Hepatocyte (in vitro differentiated cells): ENCODE measurements at regions not wholly inside any gene's neighbourhood (a gene's known extent, or its start where the extent isn't known, plus 50 kb on each side); places are given as distances from the start of the nearest gene placed in this dataset.

Experiments used
- DNase-seq: peaks from one replicate; pipeline ENCODE4 v3.0.0-alpha.2; 2016; ENCODE audit warnings: low spot score
- H2AFZ ChIP-seq: fragments of 200-600 bp; sonication (generic); 2 replicates; pipeline ENCODE4 v1.6.0; 2016; ENCODE audit warnings: antibody characterized with exemption, mild to moderate bottlenecking
- H3K27ac ChIP-seq: fragments of 200-600 bp; sonication (generic); 2 replicates; pipeline ENCODE4 v1.5.1; 2016; ENCODE audit warnings: mild to moderate bottlenecking
- H3K27me3 ChIP-seq: fragments of 200-600 bp; sonication (generic); 2 replicates; pipeline ENCODE4 v1.6.1; 2016
- H3K36me3 ChIP-seq: fragments of 200-600 bp; sonication (generic); replicated peaks from 2 replicates; pipeline ENCODE4 v1.5.1; 2016; ENCODE audit warnings: low read depth; ENCODE audit not compliant: insufficient read depth
- H3K4me1 ChIP-seq: fragments of 200-600 bp; sonication (generic); 2 replicates; pipeline ENCODE4 v1.5.1; 2016; ENCODE audit warnings: mild to moderate bottlenecking, moderate library complexity; ENCODE audit not compliant: insufficient read depth
- H3K4me2 ChIP-seq: fragments of 200-600 bp; sonication (generic); 2 replicates; pipeline ENCODE4 v1.6.0; 2016
- H3K4me3 ChIP-seq: fragments of 200-600 bp; sonication (generic); 2 replicates; pipeline ENCODE4 v1.5.1; 2016; ENCODE audit warnings: mild to moderate bottlenecking
- H3K79me2 ChIP-seq: fragments of 200-600 bp; sonication (generic); 2 replicates; pipeline ENCODE4 v1.6.0; 2017; ENCODE audit warnings: mild to moderate bottlenecking
- H3K9me2 ChIP-seq: fragments of 200-600 bp; sonication (generic); replicated peaks from 2 replicates; pipeline ENCODE4 v1.6.0; 2017; ENCODE audit warnings: mild to moderate bottlenecking; ENCODE audit not compliant: insufficient read depth
- H3K9me3 ChIP-seq: fragments of 200-600 bp; sonication (generic); 2 replicates; pipeline ENCODE4 v1.5.1; 2016; ENCODE audit warnings: low read depth, mild to moderate bottlenecking
- H4K20me1 ChIP-seq: fragments of 200-600 bp; sonication (generic); 2 replicates; pipeline ENCODE4 v1.6.0; 2016; ENCODE audit warnings: mild to moderate bottlenecking; ENCODE audit not compliant: insufficient read depth, poor library complexity, severe bottlenecking
- CTCF ChIP-seq: fragments of 200-600 bp; sonication (generic); IDR thresholded peaks from 2 replicates; pipeline ENCODE4 v1.5.1; 2016; ENCODE audit warnings: antibody characterized with exemption, mild to moderate bottlenecking; ENCODE audit not compliant: poor library complexity
- EZH2 ChIP-seq: fragments of 200-600 bp; sonication (generic); IDR thresholded peaks from 2 replicates; pipeline ENCODE4 v1.6.1; 2016; ENCODE audit warnings: antibody characterized with exemption, mild to moderate bottlenecking, borderline replicate concordance
- EZH2phosphoT487 ChIP-seq: fragments of 200-600 bp; sonication (generic); IDR thresholded peaks from one replicate; pipeline ENCODE4 v1.6.1; 2018; ENCODE audit warnings: antibody characterized with exemption, mild to moderate bottlenecking, low read depth, moderate library complexity; ENCODE audit not compliant: unreplicated experiment, severe bottlenecking
- WGBS: methylation state at CpG from one replicate; pipeline ENCODE4 v1.1.6; 2016; ENCODE audit warnings: low lambda C conversion rate; ENCODE audit errors: missing lambda C conversion rate; 5-methylcytosine and 5-hydroxymethylcytosine counted together

- 88% methylated on average over 2 of the region's 2 CpGs for WGBS
- Histone ChIP-seq H3K9me3 (no peaks in the 10 kb centered on the region), H3K9me2 (no peaks in the 10 kb centered on the region), H3K4me1 (no peaks in the 10 kb centered on the region), H3K27ac (no peak overlapping the region), H3K4me3 (no peak overlapping the region), H3K4me2 (no peak overlapping the region), H2AFZ (no peak overlapping the region), H3K27me3 (no peaks in the 10 kb centered on the region), H3K79me2 (no peaks in the 10 kb centered on the region), H4K20me1 (no peaks in the 10 kb centered on the region), H3K36me3 (no peaks in the 10 kb centered on the region)
- no peak for TF ChIP-seq CTCF
- no peak for DNase-seq
These were observed 166.6 kb upstream of the GORAB start for GRCh38 chr1:170365331-170365730.

- WGBS: 93% methylated on average over 2 of the region's 2 CpGs
- Histone ChIP-seq H3K9me3 (no peaks in the 10 kb centered on the region), H3K9me2 (no peaks in the 10 kb centered on the region), H3K27ac (no peak overlapping the region), H3K27me3 (no peaks in the 10 kb centered on the region), H4K20me1 (no peaks in the 10 kb centered on the region), H3K79me2 (no peaks in the 10 kb centered on the region), H3K4me3 (no peak overlapping the region), H3K4me2 (no peak overlapping the region), H3K4me1 (no peaks in the 10 kb centered on the region), H3K36me3 (no peaks in the 10 kb centered on the region), H2AFZ (no peak overlapping the region)
- TF ChIP-seq EZH2phosphoT487 (no peak), EZH2 (no peak), CTCF (no peak)
- DNase-seq: no peak
These were observed 165.0 kb upstream of the GORAB start for GRCh38 chr1:170366980-170367379.

GRCh38 chr1:170367615-170368014 is 164.4 kb upstream of the GORAB start:
- no peak overlapping the region for H3K27ac ChIP-seq
- no peaks in the 10 kb centered on the region for H3K27me3 ChIP-seq
- H3K9me3 ChIP-seq: no peaks in the 10 kb centered on the region
- TF ChIP-seq CTCF: no peak
- no peak for TF ChIP-seq EZH2phosphoT487
- no peak for TF ChIP-seq EZH2
- WGBS: 93% methylated on average over 3 of the region's 3 CpGs
- no peak overlapping the region for H2AFZ ChIP-seq
- no peak overlapping the region for H3K4me3 ChIP-seq
- H4K20me1 ChIP-seq: no peaks in the 10 kb centered on the region
- no peaks in the 10 kb centered on the region for H3K4me1 ChIP-seq
- no peaks in the 10 kb centered on the region for H3K36me3 ChIP-seq
- no peaks in the 10 kb centered on the region for H3K79me2 ChIP-seq
- no peaks in the 10 kb centered on the region for H3K9me2 ChIP-seq
- H3K4me2 ChIP-seq: no peak overlapping the region
- DNase-seq: no peak

GRCh38 chr1:170369000-170369399 is 163.0 kb upstream of the GORAB start:
- Histone ChIP-seq H3K4me3 (no peak overlapping the region), H3K27ac (no peak overlapping the region), H3K79me2 (no peaks in the 10 kb centered on the region), H3K4me1 (no peaks in the 10 kb centered on the region), H3K36me3 (no peaks in the 10 kb centered on the region), H3K4me2 (no peak overlapping the region), H3K9me2 (no peaks in the 10 kb centered on the region), H3K9me3 (no peaks in the 10 kb centered on the region), H2AFZ (no peak overlapping the region), H3K27me3 (no peaks in the 10 kb centered on the region), H4K20me1 (no peaks in the 10 kb centered on the region)
- TF ChIP-seq EZH2: no peak
- TF ChIP-seq CTCF: no peak
- TF ChIP-seq EZH2phosphoT487: no peak
- WGBS: 79% methylated on average over 7 of the region's 7 CpGs
- no peak for DNase-seq
